ENCODE measurements at regions not wholly inside any gene's neighbourhood (a gene's known extent, or its start where the extent isn't known, plus 50 kb on each side); places are given as distances from the start of the nearest gene placed in this dataset.

DNA sequence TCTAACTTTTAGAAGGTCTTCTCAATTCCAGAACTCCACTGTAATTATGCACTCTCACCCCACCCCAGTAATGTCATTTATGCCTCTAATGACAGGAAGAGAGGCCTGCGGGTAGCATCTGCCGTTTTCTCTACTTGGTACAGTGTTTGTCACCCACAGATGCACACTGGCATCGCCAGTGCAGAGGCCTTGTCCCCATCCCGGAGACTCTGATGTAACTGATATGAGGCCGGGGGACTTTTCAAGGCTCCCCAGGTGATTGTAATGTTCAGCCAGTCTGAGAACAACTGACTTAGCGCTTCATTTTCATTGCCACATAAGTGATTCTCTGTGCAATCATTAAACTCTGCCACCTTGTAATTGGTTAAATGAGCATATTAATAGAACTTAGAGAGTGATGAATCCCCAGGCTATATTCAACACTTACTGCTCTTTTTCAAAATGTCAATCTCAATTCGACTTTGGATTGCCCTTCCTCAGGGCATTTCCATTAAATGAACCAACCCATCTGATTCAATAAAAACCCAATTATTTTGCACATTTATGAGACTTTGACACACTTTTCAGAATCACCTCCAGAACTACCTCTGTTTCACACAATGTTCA lies 113.2 kb downstream of the HERPUD2 start:
- DNase-seq, result no peak

DNA sequence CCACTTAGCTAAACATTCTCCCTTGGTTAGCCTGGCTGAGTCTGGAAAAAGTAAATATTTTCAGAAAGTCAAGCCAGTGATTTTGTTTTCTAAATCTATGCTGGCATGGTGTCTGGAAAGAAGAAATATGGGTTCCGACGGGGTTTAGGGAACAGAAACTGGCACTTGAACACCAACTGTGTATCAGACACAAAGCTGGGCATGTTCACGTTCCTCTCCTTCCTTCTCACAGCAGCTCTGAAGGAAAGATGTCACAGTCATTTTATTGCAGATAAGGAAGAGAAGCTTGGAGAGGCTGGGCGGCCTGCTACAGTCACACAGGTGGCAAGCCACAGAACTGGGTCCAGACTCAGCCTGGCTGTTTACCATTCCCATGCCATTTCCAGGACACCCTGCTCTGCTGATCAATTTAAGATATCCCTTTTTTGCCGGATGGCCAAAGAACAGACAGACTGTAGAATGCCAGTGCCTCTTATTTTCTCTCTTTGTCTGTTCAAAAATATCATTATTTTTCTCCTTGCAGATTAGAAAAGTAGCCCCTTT lies 118.8 kb downstream of the HERPUD2 start:
- no peak for DNase-seq

DNA sequence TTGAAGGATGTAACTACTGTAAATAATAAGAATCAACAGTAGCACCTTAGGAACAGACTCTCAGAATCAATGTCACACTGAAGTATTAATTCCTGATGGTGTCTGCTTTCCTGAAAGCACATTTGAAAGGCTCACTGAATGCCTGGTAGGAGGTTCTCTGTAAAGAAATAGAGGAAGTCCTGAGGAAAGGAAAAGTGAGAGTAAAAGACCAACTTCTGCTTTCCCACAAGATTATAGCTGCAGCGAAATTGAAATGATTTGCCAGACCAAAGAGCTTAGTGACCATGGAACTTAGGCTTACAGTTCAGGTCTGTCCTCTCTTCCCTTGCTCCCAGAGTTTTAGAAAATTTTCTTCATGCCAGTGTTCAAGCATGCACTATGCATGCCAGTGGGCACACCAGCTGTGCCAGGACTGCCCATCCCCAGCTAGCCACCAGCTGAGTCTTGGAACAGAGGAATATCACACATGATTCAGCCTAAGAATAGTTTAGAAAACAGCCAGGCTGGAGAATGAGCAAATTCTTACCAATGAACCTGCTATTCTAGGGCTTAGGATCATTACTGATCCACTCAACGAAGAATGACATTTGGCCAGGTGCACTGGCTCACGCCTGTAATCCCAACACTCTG lies 123.2 kb downstream of the HERPUD2 start:
- no peak for DNase-seq

DNA sequence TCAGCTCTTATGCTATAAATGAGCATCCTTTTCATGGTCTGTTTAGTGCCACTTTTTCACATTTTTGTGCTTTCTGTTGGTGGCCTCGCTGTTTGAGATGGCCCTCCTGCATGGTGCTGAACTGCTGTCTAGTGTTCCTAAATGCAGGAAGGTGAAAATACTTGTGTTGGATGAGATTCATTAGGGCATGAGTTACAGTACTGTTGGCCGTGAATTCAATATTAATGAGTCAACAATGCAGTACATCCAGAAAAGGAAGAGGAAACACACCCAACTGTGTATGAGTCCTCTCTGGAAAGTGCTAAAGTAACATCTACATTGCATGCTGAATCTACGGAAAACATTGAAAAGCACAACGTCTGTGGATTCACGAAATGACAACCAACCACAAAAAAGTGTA lies 124.0 kb downstream of the HERPUD2 start:
- no peak for DNase-seq

DNA sequence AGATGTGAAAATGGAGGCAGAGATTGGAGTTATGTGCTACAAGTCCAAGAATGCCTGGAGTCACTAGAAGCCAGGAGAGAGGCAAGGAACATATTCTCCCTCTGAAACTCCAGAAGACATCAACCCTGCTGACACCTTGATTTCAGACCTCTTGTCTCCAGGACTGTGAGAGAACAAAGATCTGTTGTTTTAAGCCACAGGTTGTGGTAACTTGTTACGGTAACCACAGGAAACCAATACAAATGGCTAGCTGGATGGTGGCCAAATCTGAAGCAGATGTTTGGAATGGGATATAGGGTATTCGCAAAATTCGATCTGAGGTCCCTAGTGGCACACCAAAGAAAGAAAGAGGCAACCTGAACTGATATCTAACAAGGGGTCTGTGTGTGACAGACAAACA lies 129.0 kb downstream of the HERPUD2 start:
- no peak for DNase-seq

DNA sequence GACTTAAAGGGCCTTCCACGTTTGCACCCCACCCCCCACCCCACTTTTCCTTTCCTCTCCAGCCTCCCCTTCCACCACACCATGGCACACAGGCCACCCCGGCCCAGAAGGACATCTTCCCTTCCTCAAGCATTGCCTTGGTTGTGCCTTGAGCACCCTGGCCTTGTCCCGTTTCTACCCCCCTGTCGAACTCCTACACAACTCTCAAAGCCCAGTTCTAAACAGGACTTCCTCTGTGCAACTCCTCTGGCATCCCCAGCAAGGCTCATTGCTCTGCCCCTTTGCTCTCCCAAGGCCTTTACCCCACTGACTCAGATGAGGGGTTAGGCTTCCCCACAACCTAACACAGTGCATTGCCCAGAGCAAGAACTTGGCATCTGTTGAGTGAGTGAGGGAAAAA lies 136.1 kb downstream of the HERPUD2 start:
- no peak for DNase-seq

DNA sequence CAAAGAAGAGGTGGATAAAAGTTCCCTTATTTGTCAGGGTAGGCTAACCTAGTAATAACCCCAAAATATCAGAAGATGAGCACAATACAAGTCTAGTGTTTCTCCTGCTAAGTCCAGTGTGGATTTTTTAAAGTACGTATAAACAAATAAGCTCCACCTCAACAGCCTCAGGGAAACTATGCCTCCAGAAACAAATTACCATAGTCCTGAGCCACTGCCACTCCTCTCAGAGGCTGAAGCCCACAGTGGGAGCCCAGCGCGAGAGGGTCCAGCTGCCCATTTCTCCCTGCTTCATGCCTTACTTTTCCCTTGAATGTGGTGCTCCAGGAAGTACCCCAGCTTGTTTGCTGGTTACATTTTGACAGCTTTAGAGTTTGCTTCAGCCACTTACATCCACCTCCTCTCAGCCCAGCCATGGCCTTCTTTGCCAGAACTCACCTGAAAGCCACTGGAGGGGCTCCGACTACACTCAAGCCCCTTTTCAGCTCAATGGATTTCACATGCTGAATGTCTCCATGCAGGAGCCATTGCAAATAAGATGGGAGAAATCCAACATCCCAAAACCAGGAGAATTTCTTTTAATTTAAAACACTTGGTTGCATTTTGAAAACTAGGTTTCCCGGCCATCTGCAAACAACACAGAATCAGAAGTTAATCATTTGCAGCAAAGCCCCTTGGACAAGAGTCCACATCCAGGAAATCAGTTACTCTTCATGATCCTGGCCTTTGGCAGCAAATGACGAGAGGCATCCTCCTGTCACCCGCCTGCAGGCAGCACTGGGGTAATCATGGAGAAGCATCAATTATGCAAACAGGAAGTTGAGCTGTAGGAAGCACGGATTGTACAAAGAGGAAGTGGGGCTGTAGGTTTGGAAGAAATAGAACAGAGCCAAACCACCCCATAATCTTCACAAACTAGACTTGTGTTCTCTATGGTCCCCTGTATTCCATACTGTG lies 138.1 kb downstream of the HERPUD2 start:
- DNase-seq, result no peak

DNA sequence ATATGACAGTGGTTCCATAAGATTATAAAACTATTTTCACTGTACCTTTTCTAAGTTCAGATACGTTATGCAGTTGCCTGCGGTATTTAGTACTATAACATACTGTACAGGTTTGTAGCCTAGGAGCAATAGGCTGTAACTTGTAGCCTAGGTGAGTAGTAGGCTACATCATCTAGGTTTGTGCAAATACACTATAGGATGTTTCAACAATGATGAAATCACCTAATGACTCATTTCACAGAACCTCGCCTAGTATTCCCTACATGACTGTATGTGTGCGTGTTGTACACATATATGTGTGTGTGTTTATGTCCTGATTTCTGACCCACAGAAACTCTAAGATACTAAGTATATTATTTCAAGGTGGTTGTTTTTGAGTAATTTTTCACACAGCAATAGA lies 139.0 kb downstream of the HERPUD2 start:
- DNase-seq, result no peak

DNA sequence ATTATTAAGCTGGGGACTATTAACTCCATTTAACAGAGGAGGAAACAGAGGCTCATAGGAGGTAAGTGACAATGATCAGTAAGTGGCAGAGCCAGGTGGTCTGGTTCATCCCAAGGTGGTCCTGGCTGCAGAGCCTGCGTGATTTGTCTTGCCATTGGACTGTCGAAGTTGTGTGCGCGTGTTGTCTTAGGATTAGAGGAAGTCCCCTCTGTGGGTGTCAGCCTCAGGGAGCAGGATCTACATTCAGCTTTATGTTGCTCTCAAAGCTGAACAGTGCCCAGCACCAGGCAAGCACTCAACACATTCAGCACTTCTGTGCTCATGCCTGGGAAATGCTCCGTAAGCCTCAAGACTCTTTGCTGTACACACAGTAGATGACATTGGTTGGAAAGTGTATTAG lies 139.5 kb downstream of the HERPUD2 start:
- no peak for DNase-seq

DNA sequence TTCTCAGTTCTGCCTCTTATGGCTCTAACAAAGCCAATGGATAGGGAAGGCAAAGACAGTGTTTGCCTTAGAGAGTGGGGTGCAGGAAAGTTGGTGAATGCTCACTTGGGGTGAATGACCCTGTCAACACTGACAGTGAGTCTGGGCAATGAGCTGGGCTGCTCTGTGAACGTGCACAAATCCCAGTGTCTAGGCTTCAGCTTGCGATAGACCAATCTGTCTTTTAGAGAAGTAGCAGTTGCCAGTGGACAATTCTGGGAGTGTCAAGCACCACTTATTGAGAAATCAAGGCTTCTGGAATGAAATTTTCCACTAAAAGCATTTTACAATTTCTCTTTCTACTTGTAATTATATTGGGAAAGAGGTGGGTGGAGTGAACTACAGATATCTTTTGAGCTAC lies 141.4 kb downstream of the HERPUD2 start:
- DNase-seq, result no peak

DNA sequence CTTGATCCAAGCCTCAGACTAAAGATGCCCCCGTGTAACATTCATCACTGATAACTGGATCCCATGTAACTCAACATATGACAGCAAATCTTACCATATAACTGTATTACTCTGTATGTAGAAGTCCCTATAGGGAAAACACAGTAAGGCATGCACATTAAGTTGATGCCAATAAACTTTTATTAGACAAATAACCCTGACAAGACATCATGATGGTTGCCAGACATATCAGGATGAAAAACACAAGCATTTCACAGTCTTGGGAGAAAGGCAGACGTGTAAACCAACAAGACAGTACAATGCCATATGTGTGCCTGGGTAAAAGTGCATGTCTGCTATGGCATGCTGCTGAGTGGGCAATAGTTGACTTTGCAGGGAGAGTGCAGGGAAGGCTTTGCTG lies 142.2 kb downstream of the HERPUD2 start:
- DNase-seq, result no peak

DNA sequence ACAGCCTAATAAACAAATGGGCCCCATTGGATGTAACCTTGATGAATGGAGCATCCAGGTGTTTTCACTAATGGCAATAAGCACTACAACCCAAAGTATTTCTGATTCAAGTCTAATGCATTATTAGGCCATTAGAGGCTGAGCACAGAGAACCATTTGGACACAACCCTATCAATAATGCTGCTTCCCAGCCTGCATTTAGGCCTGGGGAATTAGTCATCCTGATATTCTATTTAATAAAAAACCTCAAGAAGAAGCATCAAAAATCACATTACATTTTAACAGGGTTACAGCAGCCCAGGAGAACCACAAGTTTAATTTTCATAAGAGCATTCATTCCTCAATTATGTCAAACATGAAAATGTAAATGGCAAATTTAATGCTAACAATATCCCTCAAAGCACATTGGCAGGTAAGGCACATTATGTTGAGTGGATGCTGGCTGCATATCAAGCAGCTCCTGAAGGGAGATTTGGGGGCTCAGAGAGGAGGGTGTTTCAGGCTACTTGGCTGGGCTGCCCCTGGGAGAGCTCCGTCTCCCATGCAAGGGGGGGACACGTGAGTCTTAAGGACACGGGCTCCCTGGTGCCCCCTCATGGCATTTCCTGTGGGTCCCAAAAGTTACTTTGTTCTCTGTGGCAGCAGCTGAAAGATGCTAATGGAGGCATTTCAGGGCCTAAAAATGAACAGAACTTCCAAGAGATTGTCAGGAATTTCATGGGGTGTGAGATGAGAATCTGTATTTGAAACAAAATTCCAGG lies 143.4 kb downstream of the HERPUD2 start:
- no peak for DNase-seq

DNA sequence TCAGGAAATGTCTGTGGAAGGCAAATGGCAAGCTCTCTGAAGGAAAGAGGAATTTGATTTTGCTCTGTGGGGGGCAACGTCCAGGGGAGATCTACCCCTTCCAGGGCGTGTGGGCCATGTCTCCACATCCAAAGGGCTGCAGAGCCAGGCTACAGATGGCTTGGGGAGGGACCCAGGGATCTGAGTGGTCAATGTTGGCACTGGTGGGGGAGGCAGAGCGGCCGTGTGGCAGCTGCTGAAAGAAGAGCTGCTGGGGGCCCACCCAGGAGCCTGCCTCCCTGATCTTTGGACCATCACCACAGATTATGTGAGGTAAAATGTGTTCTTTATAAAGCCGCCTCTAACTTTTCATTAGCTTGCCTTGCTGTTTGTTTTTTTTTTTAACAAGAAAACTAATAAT lies 144.1 kb downstream of the HERPUD2 start:
- no peak for DNase-seq

DNA sequence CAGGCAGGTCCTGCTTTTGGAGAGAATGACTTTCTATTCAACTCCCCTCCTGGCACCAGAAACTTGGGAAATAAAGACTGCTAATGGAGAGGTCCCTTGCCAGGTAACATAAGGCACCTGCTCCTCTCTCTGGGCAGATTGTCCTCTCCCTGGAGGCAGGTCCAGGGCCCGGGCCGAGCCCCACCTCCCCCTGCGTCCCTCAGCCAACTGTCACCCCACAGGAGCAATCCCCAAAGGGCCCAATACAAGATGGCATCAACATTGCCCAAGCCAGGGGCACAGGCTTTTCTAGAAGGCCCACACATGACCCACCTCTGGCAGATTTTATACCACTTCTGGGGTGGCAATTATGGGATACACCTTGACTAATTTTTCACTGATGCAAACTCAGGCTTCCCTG lies 145.2 kb downstream of the HERPUD2 start:
- DNase-seq, result no peak

DNA sequence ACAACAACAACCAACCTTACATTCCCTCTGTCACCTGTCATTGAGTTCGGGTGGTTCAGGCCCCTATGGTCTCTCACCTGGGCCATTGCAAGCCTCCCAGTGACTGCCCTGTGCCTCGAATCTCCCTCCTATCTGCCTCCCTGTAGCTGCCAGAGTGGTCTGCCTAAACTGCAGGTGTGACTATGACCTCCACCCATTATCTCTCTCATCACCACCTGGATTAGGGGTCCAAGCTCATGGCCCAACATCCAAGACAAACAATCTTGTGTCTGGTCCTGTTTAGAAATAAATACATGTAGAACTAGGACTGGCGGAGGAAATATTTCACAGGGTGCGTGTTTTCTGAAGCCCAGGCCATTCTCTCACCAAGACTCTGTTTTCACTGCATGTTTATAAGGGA lies 146.6 kb downstream of the HERPUD2 start:
- no peak for DNase-seq

DNA sequence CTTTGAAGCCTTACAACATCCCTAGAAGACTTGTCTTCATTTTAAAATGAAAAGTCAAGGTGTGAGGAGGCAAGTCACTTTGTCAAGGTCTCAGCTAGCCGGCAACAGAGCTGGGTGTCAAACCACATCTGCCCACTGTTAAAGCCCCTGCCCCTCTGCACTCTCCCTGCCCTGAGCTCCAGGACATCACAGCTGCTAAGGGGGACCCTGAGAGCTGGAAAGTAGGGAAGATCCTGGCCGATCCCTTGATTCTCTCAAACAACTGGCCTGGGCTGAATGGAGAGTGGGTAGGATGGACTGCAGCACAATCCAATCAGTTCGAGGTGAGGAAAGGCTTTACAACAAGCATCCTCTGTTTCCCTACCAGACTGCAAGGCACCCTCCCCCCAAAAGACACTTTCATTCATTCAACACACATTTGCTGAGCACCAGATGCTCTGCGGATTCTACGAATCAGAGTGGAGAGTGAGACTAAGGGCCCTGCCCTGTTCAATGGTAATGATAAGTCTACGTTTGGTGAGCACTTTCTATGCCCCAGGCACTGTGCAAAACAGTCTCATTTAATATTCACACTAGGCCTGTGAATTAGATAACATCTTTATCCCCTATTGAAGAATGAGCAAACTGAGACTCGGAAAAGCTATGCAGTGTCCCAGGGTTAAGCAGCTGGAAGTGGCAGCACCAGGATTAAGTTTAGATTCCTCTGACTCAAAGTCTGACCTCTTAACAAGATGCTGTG lies 148.1 kb downstream of the HERPUD2 start:
- no peak for DNase-seq

DNA sequence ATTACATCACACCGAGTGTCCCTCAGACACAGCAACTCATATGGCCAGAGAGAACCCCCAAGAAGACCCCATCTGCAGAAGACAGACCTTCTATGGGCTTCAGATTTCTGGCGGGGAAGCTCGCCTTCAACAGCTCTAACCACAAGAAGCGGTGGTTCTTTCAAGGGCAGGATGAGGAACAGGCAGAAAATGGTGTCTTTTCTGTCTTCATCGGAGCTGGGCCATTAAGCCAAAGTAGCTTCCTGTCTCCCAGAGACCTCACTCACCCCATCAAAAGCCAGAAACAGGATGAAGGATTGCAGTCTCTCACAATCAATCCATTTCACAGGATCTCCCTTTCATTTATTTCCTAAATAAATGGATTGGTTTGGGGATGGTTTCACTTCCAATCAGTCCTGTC lies 149.1 kb downstream of the HERPUD2 start:
- DNase-seq, result no peak

DNA sequence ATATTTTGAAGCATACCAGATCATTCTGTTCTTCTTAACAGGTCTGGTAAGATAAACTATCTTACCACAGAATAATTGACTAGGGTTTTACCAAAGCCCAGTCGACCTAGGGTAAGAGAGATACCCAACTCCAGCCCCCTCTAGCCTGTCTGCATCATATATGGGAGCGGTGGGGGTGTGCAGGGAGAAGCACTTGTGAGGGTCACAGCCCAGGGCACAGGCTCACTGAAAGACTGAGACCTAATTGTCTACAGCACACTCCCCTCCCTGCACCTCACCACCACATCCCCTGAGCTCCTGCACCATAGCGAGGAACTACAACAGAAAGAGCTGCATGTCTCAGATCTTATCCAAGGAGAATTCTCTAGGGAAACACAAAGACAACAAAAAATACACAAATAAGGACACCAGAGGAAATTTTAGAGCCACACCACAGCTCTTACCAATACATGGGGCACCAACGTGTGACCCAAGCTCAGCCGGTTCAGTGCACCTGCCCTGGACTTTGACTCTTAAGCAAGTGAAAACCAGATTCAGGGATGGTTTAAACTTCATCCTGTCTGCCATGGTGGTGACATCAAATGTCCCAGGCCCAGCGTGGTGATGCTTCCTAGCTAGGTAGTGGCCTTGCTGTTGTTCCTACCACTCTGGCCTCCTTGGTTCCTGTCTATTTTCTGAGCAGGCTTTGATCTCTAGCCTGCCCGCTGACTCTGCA lies 150.8 kb downstream of the HERPUD2 start:
- DNase-seq, result no peak

DNA sequence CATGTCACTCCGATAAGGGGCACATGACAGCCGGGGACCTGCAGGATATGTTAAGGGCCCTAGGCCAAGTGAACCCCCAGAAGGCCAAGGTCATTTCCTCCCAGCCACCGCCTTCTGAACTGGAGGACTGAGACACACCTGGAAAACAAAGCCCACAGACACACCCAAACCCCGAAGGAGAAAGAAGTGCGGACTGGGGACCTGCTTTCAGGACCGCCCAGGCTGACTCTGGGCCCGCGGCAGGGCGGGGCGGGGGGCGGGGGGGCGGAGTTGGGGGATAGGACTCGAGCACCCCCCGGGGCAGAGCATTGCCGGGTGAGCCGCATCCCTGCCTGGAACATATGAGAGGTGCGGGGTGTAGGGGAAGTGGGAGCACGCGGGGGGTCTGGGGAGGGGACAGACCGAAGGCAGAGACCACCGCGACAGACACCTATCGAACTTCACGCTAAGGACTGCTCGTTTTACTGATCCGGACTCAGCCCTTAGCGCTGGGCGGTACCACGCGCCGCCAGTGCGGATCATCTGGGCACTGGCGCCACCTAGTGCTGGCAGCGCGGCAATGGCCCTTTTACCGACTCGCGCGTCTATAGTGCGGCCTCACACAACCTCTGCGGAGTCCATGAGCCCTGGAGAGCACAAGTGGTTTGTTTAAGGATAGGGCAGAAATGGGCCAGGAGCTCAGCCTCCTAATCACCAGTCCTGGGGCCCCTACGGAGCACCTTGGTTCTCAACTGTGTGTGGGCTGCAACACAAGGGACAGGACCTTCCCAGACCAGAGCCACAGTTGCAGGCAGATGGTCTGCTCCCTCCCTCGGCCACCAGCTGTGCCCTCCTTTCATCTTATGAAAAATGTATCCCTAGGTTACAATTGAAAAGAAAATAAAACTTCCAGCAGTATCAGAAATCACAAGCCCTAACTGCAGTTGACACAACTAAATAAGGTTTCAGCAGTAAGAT lies 157.6 kb downstream of the HERPUD2 start:
- peak; percentile 41 for DNase-seq

DNA sequence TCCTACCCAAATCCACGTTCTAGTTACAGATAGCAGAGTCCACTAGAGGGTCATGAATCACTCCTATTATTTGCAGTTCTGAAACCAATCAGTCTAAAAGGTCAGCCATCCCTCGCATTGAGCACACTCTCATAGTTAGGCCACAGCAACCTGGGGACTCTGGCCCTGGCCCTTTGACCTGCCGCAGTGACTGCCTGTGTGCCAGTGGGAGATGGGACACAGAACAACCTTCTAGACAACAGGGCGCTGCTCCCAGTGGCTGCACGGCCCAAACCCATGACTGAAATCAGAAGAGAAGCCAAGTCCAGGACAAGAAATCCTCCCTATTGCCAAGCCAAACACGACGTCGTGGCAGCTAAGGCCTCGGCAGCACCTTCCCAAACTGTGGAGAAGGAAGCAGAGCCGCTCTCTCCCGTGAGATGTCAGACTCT lies 158.5 kb downstream of the HERPUD2 start:
- DNase-seq, result no peak
